Activated CD8-positive, alpha-beta memory T cell treated with anti-CD3 and anti-CD28 coated beads, Interleukin-2, amount 50 U/mL, for 1 hour (primary cell): ENCODE measurements at regions not wholly inside any gene's neighbourhood (a gene's known extent, or its start where the extent isn't known, plus 50 kb on each side); places are given as distances from the start of the nearest gene placed in this dataset.
"Not testable (repeated sequence)": the region's sequence is repeated elsewhere in the genome, so short reads cannot be mapped to it uniquely, and the experiment has no call there.

ENCODE experiments used
- DNase-seq: peaks from one replicate; pipeline ENCODE4 v3.0.0-alpha.2; 2020; ENCODE audit errors: extremely low read depth

DNA sequence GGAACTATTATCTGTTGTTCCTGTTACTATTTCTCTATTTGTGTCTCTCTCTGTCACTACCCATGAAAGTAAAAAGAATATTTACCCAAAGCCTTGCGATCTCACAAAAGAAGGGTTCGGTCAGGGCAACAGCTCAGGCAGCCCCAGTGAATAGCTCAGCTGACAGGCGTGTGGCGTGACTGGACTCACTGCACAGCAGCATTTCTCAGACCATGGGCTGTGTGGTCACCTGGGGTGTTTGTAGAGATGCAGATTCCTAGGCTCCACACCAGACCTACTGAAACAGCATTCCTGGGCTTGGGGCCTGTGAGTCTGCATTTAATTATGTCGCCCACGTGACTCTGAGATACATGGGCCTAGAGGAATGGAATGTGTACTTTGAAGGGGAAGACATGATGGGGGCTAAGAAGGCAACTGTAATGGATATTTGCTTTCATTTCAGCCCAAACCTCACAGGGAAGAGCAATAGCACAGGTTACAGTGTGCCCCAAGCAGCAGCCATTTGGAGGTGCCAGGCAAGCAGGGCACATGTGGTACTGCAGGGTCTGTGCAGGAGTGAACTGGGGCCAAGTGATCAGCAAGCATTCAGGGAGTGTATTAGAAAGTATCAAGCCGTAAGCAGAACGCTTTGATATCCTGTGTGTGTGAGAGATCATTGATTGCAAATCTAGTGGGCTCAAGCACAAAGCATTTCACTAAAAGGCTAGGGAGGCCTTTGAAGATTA lies 90.4 kb upstream of the RBMS1 start:
- DNase-seq: no peak

DNA sequence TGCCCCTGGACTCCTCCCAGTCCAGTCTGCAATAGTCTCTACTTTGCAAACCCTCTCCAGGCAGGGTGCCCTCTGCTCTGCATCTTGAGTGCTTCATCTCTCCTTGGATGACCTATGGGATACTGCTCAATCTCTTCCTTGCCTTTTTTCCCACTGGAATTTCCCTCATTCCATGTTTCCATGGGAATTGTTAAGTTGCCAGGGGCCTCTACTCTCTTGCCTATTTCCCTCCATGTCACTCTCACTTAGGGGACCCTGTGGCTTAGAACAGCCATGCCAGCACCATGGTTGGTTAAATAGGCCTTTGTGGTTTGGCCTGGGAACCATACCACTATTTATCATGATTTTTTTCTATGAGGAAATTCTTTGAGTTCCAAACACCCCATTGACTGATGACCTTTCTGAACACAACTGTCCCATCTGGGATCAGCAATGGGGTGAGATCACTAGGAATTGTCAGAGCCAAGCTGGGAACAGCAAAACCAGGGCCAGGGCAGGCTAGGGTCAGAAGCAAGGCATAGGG lies 91.4 kb upstream of the RBMS1 start:
- no peak for DNase-seq

DNA sequence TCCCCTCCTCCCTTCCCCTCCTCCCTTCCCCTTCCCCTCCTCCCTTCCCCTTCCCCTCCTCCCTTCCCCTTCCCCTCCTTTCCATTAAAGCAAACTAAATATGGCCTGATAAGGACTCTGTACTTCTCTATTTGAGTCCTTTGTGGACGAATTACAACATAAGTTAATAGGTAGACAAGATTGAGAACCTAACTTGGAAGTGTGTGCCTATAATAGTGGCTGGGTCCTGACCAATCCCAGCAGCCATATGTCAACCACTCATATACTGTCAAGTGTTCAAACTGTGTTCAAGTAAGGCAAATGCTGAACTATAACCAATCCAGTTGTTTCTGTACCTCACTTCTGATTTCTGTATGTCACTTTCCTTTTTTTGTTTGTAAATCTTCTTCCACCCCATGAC lies 97.1 kb upstream of the RBMS1 start:
- DNase-seq: no peak

GRCh38 chr2:160592401-160592800 lies 98.8 kb upstream of the RBMS1 start:
- no peak for DNase-seq

DNA sequence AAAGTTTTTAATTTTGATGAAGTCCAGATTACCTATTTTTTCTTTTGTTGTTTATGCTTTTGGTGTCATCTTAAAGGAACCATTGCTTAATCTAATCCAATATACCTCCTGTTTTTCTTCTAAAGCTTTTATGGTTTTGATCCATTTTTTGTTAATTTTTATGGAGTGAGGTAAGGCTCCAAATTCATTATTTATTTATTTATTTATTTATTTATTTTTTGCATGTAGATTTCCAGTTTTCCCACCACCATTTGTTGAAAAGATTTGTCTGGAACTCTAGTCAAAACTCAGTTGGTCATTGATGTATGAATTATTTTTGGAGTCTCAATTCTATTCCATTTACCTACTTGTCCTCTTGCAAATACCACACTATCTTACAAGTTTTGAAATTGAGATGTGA lies 99.4 kb upstream of the RBMS1 start:
- DNase-seq: no peak

GRCh38 chr2:160596441-160596840 lies 102.8 kb upstream of the RBMS1 start:
- DNase-seq: no peak

DNA sequence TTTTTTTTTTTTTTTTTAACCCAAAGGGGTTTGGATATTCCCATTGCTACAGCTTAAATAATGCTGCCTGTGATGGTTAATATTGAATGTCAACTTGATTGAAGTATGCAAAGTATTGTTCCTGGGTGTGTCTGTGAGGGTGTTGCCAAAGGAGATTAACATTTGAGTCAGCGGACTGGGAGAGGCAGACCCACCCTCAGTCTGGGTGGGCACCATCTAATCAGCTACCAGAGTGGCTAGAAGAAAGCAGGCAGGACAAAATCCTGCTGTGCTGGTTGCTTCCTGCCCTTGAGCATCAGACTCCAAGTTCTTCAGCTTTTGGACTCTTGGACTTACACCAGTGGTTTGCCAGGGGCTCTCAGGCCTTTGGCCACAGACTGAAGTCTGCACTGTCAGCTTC lies 106.8 kb upstream of the RBMS1 start:
- not testable (repeated sequence) for DNase-seq

GRCh38 chr2:160602073-160602472 lies 108.5 kb upstream of the RBMS1 start:
- DNase-seq: no peak

DNA sequence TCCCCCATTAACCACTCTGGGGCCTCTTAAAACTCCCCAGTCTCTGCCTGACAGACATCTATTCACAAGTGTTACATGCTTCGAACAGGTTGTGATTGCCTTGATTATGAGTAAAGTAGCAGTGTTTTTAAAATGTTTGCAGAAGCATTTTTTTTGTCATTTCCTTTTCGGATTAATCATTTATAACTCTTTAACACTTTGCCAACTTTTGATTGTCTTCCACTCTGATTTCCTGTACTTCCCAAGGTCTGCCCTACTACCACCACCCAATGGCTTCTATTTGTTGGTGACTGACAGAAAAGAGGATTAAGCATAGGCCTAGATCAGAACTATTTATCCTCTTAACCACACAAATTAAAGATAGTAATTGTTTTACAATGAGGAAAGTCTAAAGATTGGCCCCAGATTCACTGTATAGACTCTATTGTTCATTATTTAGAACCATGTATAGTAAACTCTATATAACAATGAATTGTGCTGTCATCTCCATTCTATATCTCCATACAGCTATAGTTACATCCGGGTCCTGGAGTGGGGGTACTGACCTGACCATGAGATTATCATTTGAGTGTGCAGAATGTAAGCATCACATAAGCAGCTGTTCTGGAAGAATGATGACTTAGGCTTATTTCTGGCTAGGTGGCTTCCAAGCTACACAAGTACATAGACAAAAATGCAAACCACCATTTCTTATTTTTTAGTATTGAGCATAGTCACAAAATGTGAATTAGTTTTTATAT lies 110.3 kb upstream of the RBMS1 start:
- DNase-seq: no peak

GRCh38 chr2:160606341-160606740 lies 112.7 kb upstream of the RBMS1 start:
- no peak for DNase-seq

- DNase-seq: no peak
Observed at GRCh38 chr2:160608599-160608998, 115.0 kb upstream of the RBMS1 start.

DNA sequence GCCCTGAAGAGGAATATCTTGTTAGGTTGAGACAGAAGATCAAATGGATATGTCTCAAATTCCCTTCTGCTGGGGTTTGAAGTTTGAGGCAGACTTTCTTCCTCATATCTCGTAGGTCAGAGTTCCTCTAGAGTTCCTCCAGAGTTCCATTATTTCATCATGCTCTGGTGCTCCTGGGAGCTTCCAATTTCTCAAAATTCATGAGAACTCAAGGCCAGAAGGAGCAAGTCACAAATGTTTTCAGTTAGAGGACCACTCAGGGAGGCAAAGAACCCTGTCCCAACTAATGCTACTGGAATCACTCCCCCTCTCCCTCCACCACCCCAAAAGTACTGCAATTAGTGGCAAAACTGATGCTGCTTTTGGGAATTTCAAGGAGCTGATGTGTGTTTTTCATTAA lies 115.7 kb upstream of the RBMS1 start:
- DNase-seq: no peak

DNA sequence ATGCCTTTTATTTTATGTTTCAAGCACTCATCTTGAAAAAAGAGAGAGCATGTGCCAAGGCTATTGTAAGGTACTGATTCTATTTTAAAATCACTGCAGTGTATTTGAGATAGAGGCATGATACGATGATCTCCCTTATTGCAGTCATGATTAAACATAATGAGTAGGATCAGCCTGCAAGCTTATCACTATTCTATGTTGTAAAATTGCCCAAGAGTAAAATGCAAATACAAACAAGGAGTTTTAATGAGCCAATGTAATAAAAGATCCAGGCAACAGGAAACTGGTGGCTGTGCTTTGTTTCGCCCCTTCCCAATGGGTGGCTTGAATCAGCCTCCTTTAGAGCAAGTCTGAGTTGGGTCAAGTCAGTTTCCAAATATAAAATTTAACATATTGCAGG lies 116.4 kb upstream of the RBMS1 start:
- DNase-seq: no peak

GRCh38 chr2:160612266-160612856 lies 118.8 kb upstream of the RBMS1 start:
- no peak for DNase-seq

DNA sequence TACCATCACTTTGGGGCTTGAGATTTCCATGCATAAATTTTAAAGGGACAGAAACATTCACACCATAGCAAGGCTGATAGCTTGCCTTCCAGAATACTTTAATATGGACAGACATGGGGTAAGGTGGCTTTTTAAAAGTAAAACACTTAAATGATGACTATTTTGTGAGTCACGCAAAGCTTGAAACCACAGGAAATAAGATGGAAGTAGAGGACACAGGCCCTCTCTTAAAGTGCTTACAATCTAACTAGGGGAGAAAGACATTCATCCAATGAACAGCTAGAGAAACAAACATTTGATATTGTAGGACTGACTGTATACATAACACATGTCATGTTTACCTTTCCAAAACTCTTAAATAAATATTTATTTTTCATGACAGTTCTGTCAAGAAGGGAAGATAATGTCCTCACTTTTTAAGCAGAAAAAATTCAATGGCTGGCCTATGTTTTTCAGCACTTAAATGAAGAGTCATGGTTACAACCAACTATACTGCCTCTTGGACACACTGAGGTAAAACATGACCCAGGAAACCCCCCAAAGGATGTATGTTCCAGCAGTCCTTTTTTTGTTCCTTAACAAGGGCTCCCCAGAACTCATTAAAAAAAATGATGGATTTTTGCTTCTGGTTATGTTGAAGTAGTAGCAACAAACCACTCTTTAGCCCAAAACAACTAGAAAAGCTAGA lies 120.0 kb upstream of the RBMS1 start:
- no peak for DNase-seq

- no peak for DNase-seq
Observed at GRCh38 chr2:160614391-160614790, 120.8 kb upstream of the RBMS1 start.

DNA sequence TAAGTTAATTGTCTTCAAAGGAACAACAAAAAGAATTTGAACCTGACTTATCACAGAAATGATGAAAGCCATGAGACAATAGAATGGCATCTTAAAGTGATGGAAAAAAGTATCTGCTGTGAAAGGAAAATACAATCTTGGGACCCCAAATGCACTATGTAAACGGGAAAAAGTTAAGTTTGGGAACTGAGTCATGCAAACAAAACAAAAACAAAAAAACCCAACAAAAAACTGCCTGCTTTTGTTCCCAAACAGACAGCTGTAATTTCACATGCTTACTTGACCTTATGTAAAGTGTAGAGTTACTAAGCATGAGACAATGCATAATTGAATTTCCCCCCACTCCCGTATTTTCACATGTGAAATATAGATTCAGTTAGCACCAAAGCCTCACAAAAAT lies 122.1 kb upstream of the RBMS1 start:
- DNase-seq: no peak

DNA sequence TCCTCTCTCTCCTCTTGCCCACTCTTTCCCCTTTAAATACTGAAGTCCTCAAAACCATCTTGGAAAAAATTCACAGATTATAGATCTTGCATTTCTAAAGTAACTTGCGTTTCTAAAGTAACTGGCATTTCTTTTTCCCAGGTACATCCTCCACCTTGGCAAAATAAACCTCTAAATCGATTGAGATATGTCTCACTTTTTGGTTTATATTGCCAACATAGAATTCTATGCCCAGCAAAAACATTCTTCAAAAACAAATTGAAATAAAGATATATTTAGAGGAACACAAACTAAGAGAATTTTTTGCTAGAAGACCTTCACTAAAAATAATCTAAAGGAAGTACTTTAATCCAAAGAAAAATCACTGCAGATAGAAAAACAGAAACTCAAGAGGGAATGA lies 122.5 kb upstream of the RBMS1 start:
- no peak for DNase-seq

DNA sequence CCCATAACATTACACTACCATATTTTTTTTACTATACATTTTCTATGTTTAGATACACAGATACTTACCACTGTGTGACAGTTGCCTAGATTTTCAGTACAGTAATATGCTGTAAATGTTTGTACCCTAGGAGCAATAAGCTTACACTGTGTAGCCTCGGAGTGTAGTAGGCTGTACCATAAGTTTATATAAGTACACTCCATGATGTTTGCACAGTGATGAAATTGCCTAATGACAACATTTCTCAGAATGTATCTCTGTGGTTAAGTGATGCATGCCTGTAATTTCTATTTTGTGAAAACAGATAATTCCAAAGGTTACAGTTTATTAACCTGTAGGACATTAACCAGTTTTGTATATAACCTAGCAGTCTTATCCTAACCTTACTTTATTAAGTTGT lies 128.1 kb upstream of the RBMS1 start:
- no peak for DNase-seq

DNA sequence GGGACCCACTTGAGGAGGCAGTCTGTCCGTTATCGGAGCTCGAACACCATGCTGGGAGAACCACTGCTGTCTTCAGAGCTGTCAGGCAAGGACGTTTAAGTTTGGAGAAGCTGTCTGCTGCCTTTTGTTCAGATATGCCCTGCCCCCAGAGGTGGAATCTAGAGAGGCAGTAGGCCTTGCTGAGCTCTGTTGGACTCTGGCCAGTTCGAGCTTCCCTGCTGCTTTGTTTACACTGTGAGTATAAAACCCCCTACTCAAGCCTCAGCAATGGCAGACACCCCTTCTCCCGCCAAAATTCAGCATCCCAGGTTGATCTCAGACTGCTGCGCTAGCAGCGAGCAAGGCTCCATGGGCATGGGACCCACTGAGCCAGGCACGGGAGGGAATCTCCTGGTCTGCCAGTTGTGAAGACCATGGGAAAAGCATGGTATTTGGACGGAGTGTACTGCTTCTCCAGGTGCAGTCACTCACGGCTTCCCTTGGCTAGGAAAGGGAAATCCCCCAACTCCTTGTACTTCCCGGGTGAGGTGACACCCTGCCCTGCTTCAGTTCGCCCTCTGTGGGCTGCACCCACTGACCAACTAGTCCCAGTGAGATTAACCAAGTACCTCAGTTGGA lies 134.5 kb upstream of the RBMS1 start:
- DNase-seq: not testable (repeated sequence)

GRCh38 chr2:160628811-160629210 lies 135.2 kb upstream of the RBMS1 start:
- DNase-seq: no peak
